Dermis microvascular lymphatic vessel endothelial cell (primary cell): ENCODE measurements at regions not wholly inside any gene's neighbourhood (a gene's known extent, or its start where the extent isn't known, plus 50 kb on each side); places are given as distances from the start of the nearest gene placed in this dataset.
"Not testable (repeated sequence)": the region's sequence is repeated elsewhere in the genome, so short reads cannot be mapped to it uniquely, and the experiment has no call there.

Experiments
- DNase-seq, 2 donors: peaks; one replicate each; pipeline versions ENCODE4 v3.0.0 to v3.0.0-alpha.2; 2010; ENCODE audit warnings: low read depth in 2 of 2

- DNase-seq: not testable (repeated sequence)
These were observed 355.0 kb downstream of the ANAPC1 start for GRCh38 chr2:111529022-111529421.

GRCh38 chr2:111530239-111530965, 353.6 kb downstream of the ANAPC1 start:
- DNase-seq: not testable (repeated sequence)

- not testable (repeated sequence) for DNase-seq
These were observed 351.1 kb downstream of the ANAPC1 start for GRCh38 chr2:111532682-111533556.

- DNase-seq: not testable (repeated sequence)
These were observed 350.3 kb downstream of the ANAPC1 start for GRCh38 chr2:111533557-111534247.

GRCh38 chr2:111534910-111535352, 349.1 kb downstream of the ANAPC1 start:
- DNase-seq: no peak

- peak in 1 of 2 donors; percentile 62 for DNase-seq
These were observed 348.6 kb downstream of the ANAPC1 start for GRCh38 chr2:111535404-111535803.

- DNase-seq: no peak
These were observed 346.8 kb downstream of the ANAPC1 start for GRCh38 chr2:111537078-111537655.

- not testable (repeated sequence) for DNase-seq
These were observed 344.0 kb downstream of the ANAPC1 start for GRCh38 chr2:111539991-111540390.

GRCh38 chr2:111542120-111542774, 341.7 kb downstream of the ANAPC1 start:
- DNase-seq: peak in 1 of 2 donors; percentile 66

GRCh38 chr2:111544006-111544405, 340.0 kb downstream of the ANAPC1 start:
- DNase-seq: peak in 1 of 2 donors; percentile 78

- not testable (repeated sequence) for DNase-seq
These were observed 338.1 kb downstream of the ANAPC1 start for GRCh38 chr2:111545723-111546431.

- DNase-seq: not testable (repeated sequence)
These were observed 337.4 kb downstream of the ANAPC1 start for GRCh38 chr2:111546578-111546977.

GRCh38 chr2:111549174-111549573, 334.8 kb downstream of the ANAPC1 start:
- DNase-seq: not testable (repeated sequence)

GRCh38 chr2:111551428-111551827, 332.6 kb downstream of the ANAPC1 start:
- not testable (repeated sequence) for DNase-seq

- DNase-seq: not testable (repeated sequence)
These were observed 331.4 kb downstream of the ANAPC1 start for GRCh38 chr2:111552625-111553024.

GRCh38 chr2:111559301-111559700, 324.7 kb downstream of the ANAPC1 start:
- DNase-seq: not testable (repeated sequence)

GRCh38 chr2:111559814-111560213, 324.2 kb downstream of the ANAPC1 start:
- DNase-seq: not testable (repeated sequence)

- peak; percentile 25 to 95 for DNase-seq
These were observed 317.9 kb downstream of the ANAPC1 start for GRCh38 chr2:111566068-111566467.

GRCh38 chr2:111567233-111567632, 316.8 kb downstream of the ANAPC1 start:
- DNase-seq: not testable (repeated sequence)
